Kidney tubule cell (primary cell): ENCODE measurements at regions not wholly inside any gene's neighbourhood (a gene's known extent, or its start where the extent isn't known, plus 50 kb on each side); places are given as distances from the start of the nearest gene placed in this dataset.
A peak's percentile ranks its signal among the peaks of the same experiment; 100 is the strongest.

Source experiments
- DNase-seq: peaks from one replicate; pipeline ENCODE4 v3.0.0-alpha.2; 2018; ENCODE audit warnings: low spot score

DNA sequence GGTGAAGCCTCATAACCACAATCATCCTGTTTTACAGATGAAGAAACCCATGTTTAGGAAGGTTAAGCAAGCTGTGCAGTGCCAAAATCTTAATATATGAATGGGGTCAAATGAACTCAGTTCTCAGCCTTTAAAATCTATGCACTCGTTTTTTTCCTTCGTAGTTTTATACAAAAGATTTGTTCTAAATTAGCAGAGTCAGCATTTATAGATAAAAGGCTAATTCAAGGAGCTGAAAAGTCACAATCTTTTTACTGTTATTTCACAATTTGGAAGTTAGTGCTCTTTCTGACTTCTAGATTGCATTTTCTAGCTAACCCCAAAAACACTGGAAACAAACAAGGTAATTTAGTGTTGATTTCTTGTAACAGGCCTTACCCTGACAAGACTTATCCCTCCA, 766.9 kb upstream of the ADGRL4 start:
- DNase-seq: no peak

DNA sequence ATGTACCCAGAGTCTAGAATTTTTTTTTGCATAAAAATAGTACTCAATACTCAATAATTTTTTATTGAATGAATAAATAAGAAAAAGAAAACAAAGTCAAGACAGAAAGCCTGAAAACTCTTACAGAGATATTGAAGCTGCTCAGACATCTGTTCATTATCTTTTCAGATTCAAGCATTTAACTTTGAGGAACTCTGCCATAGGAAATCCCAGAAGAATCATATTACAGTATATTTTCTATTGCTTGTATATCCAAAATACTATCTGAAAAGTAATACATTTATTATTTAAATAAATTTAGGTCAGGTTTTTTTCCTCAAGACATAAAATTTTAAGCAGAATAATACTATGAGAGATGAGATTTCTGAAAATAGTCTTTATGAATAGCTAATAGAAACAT, 755.9 kb upstream of the ADGRL4 start:
- DNase-seq: no peak

DNA sequence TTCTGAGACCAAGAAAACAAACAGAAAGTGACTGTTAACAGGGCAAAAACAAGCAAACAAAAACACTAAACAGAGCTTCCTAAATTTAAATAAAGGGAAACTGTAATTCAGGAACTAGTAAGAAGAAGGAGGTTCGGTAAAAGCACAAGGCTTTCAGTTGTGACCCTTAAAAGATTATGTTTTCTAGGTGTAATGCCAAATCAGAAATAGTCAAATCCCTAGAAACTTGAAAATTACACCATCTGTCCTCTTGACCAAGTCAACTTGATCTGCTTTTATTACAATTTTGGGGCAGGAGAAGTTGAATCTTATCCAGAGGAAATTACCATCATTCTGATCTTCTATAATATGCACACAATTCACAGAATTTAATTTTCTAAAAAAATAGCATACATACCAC, 754.0 kb upstream of the ADGRL4 start:
- no peak for DNase-seq

DNA sequence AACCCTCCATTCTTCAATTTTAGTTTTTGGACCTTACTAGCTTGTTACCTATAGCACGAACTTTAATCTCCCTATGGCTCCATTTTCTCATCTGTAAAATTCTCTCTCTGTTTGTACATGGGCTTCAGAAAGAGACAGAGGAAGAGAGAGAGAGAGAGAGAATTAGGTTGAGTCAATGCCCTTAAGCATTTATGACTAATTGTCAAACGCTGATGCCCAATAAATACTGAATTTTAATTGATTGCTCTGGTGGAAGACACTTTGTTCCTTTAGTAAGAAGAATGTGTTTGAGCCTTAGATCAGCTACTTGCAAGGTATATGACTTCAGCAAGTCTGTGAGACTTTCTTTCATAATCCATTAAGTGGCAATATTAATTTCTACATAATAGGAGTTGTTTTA, 743.1 kb upstream of the ADGRL4 start:
- DNase-seq: peak; percentile 4

- DNase-seq: no peak
Measured at GRCh38 chr1:79745929-79746328, 739.4 kb upstream of the ADGRL4 start.

DNA sequence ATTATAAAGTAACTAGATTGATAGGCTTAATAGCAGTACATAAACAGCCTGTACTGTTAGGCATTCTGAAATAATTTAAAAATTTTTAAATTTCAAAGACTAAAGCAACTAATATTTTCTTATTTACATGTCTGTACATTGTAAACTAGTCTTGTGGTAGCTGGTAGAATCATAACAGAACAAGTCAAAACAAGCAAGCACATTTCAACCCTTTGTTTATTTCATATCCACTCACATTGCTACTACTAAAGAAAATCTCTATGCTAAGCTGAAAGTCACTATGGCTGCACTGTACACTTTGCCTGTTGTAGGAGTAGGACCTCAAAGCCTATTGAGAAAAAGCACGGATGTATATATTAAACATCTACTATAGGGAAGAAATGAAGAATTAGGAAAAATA, 738.2 kb upstream of the ADGRL4 start:
- no peak for DNase-seq

GRCh38 chr1:79741720-79742421, 735.3 kb upstream of the ADGRL4 start:
- no peak for DNase-seq

DNA sequence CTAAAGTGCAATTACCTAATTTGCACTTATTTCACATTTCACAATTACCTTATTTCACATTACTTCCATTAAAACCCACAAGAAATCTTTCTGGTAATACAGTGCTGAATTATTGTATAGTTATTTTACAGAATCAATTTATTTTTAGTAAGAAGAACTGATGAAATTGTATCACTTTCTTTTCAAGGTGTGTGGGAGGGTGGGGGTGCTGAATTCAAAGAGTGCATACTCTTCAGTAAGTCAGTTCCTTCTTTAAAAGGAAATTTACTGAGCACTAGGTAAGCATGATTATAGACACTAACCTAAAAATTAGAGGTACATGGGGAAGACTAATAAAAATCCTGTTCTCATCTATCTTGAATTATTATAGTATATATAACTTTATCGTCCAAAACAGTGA, 731.6 kb upstream of the ADGRL4 start:
- DNase-seq: no peak

GRCh38 chr1:79737193-79737592, 730.7 kb upstream of the ADGRL4 start:
- DNase-seq: no peak

- DNase-seq: no peak
Measured at GRCh38 chr1:79732950-79733349, 726.4 kb upstream of the ADGRL4 start.

GRCh38 chr1:79726911-79727310, 720.4 kb upstream of the ADGRL4 start:
- DNase-seq: no peak

DNA sequence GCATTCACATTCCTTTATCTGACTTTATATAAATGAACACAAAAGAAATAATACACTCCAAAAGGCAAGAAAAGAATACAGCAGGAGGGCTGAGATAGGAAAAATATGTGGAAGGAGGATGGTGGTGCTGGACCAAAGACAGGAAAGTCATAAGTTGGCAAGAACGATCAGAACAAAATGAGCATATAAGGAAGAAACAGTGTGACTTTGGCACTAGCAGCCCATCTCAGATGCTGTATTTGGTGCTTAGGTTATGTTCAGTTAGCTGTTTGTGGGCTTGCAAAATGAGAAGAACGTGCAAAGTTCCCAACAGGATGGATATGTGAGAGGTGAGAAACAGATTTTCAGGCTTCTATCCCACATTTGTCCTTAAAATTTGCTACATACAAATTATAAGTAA, 719.8 kb upstream of the ADGRL4 start:
- DNase-seq: no peak

DNA sequence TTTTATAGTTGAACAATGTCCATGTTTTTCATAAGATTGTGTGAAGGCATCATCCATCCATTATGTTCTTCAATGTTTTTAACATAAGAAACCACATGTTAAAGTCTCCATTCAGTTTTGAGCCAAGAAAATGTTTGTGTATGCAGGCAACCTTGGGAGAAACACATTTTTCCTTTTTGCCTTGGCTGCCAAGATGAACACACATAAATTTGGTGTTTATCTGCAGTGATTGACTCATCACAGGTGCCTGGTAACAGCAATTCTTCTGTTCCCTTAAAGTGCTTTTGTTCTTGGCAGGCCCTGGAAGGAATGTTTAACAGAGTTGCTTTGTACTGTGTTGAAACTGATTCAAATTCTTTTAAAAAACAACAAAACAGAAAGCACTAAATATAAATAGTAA, 709.9 kb upstream of the ADGRL4 start:
- DNase-seq: peak; percentile 81

- DNase-seq: no peak
Measured at GRCh38 chr1:79714664-79715063, 708.1 kb upstream of the ADGRL4 start.

- peak; percentile 92 for DNase-seq
Measured at GRCh38 chr1:79711001-79711431, 704.5 kb upstream of the ADGRL4 start.

- no peak for DNase-seq
Measured at GRCh38 chr1:79708646-79709265, 702.2 kb upstream of the ADGRL4 start.

DNA sequence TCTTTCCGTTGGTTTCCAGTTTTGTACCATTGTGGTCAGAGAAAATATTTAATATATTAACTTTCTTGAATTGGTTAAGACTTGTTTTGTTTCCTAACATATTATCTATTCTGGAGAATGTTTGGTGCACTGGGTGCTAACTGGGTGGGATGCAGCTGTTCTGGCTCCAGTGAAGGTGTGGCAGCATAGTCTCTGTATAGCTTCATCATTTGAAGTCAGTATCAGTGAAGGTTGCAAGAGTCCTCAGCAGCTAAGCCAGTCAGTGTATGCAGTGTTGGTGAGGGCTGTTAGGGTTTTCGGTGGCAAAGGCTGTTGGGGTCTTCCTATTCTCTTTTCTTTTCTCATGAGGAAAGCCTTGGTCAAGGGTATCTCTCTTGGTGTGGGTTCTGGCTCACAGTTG, 698.7 kb upstream of the ADGRL4 start:
- no peak for DNase-seq

DNA sequence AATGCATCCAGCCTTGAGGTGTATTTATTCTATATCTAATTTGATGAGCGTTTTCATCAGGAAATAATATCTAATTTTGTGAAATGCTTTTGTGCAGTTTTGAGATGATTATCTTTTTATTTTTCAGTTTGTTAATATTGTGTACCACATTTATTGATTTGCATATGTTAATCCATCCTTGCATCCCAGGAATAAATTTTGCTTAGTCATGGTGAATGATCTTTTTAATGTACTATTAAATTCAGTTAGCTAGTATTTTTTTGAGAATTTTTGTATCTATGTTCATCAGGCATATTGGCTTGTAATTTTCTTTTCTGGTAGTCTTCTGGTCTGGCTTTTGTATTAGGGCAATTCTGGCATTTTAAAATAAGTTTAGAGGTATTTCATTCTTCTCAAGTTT, 697.5 kb upstream of the ADGRL4 start:
- no peak for DNase-seq

GRCh38 chr1:79702336-79702999, 695.9 kb upstream of the ADGRL4 start:
- peak; percentile 3 for DNase-seq

DNA sequence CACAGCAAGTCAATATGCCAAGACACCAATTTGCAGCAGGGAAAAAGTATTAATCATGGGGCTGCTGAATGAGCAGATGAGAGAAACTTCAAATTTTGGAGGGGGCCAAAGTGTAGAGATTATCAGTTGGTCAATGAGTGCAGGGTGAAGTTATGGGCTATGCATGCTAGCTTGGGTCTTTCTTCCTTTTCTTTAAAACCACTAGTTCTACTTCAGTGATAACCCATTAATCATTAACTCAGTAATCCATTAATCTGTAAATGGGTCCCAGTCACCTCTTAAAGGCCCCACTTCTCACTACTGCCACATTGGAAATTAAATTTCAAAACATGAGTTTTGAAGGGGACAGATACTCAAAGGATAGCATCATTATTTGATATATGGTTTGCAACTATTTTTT, 688.6 kb upstream of the ADGRL4 start:
- DNase-seq: peak; percentile 81

DNA sequence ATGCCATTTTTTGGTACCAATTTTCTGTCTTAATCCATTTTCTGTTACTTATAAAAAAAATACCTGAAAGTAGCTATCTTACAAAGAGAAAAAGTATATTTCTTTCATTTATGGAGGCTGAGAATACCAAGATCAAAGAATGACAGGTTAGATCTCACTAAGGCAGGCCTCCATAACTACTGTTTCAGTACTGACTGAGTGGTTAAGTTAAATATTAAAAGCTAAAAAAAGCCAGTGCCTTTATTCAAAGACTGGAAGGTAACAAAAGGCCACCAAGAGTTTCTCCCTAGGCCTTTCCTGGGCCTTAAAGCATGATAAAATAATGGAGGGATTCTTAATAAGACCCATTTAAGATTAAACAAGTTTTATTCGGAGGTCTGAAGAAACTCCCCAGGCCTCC, 687.7 kb upstream of the ADGRL4 start:
- peak; percentile 25 for DNase-seq

DNA sequence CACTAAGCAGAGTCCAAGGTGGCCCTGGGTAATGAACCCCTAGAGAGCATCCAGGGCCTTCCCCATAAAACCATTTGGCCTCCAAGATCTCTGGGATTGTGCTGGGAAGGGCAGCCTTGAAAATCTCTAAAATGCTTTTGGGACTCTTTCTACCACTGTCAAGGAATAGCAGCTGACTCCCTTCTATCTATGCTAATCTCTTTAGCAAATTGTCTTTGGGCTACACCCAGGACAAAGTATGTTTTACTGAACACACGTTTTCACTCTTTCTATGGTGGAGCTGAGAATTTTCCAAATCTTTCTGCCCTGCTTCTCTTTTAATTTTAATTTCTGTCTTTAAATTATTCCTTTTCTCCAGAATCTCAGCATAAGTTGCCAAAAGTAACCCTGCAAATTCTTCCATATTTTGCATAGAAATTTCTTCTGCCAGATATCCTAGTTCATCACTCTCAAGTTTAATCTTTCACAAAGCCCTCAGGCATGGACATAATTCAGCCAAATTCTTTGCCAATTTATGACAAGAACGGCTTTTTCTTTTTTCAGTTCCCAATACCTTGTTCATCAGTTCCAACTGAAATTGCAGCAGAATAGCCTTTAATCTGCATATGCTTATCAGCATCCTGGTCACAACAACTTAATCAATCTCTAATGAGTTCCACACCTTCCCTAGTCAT, 687.0 kb upstream of the ADGRL4 start:
- no peak for DNase-seq

GRCh38 chr1:79692519-79692918, 686.0 kb upstream of the ADGRL4 start:
- no peak for DNase-seq
